OCI-LY7 (cell line): ENCODE measurements at regions not wholly inside any gene's neighbourhood (a gene's known extent, or its start where the extent isn't known, plus 50 kb on each side); places are given as distances from the start of the nearest gene placed in this dataset.

ENCODE experiments used
- BruUV-seq: library from RNA; stranded (reverse); fragments of 400-500 nt; replicated peaks from 2 replicates; lab custom pipeline; 2021; lab: Mats Ljungman, UMichigan
- CTCF ChIA-PET: fragments of 300-600 bp; sonication (Branson Sonifier 250); formaldehyde crosslinking; loops from one replicate; lab custom pipeline; 2022; ENCODE audit warnings: antibody characterized with exemption; ENCODE audit not compliant: unreplicated experiment; lab: Charles Lee
- POLR2A ChIA-PET: fragments of 300-600 bp; sonication (Branson Sonifier 250); formaldehyde crosslinking; loops from one replicate; lab custom pipeline; 2022; ENCODE audit warnings: antibody characterized with exemption; lab: Charles Lee
- DNase-seq: peaks from one replicate; pipeline ENCODE4 v3.0.0-alpha.2; 2015; ENCODE audit warnings: low spot score
- H2AFZ ChIP-seq: fragments of 200-600 bp; sonication (generic), shearing (Covaris generic); 2 replicates; pipeline ENCODE4 v1.6.1; 2014; ENCODE audit warnings: mild to moderate bottlenecking, antibody characterized with exemption, low read length, moderate library complexity
- H3K27ac ChIP-seq: fragments of 200-600 bp; sonication (generic); 2 replicates; pipeline ENCODE4 v1.5.1; 2014; ENCODE audit warnings: mixed run types, low read depth, mild to moderate bottlenecking, moderate library complexity, low read length, inconsistent platforms; ENCODE audit not compliant: poor library complexity, severe bottlenecking
- H3K36me3 ChIP-seq: fragments of 200-600 bp; sonication (generic); 2 replicates; pipeline ENCODE4 v1.6.1; 2014; ENCODE audit warnings: mild to moderate bottlenecking, antibody characterized with exemption, low read length, moderate library complexity, mixed read lengths; ENCODE audit not compliant: insufficient read depth
- H3K4me1 ChIP-seq: fragments of 200-600 bp; sonication (generic); 2 replicates; pipeline ENCODE4 v1.5.1; 2014; ENCODE audit warnings: mild to moderate bottlenecking, low read length; ENCODE audit not compliant: insufficient read depth, poor library complexity, severe bottlenecking
- H3K4me2 ChIP-seq: fragments of 200-600 bp; sonication (generic); 2 replicates; pipeline ENCODE4 v1.6.1; 2014; ENCODE audit warnings: mild to moderate bottlenecking, low read length
- H3K4me3 ChIP-seq: fragments of 200-600 bp; sonication (generic); 2 replicates; pipeline ENCODE4 v1.5.1; 2014; ENCODE audit warnings: mild to moderate bottlenecking, low read depth, low read length; ENCODE audit not compliant: poor library complexity, severe bottlenecking
- H3K79me2 ChIP-seq: fragments of 200-600 bp; sonication (generic); 2 replicates; pipeline ENCODE4 v1.6.1; 2016; ENCODE audit warnings: low read depth, mild to moderate bottlenecking, low read length, moderate library complexity, mixed read lengths; ENCODE audit not compliant: insufficient read depth
- H3K9me2 ChIP-seq: fragments of 200-600 bp; sonication (generic); 2 replicates; pipeline ENCODE4 v1.6.1; 2016; ENCODE audit warnings: mild to moderate bottlenecking, low read length, mixed read lengths; ENCODE audit not compliant: insufficient read depth
- H3K9me3 ChIP-seq: fragments of 200-600 bp; sonication (generic); 2 replicates; pipeline ENCODE4 v1.6.1; 2014; ENCODE audit warnings: mild to moderate bottlenecking, mixed run types, low read length, mixed read lengths
- H4K20me1 ChIP-seq: fragments of 200-600 bp; sonication (generic); 2 replicates; pipeline ENCODE4 v1.6.1; 2014; ENCODE audit warnings: mild to moderate bottlenecking, antibody characterized with exemption, low read length, moderate library complexity, mixed read lengths; ENCODE audit not compliant: insufficient read depth
- EZH2phosphoT487 ChIP-seq: fragments of 200-600 bp; sonication (generic); IDR thresholded peaks from 2 replicates; pipeline ENCODE4 v1.6.1; 2018; ENCODE audit warnings: low read depth, borderline replicate concordance, mild to moderate bottlenecking, mixed run types, antibody characterized with exemption, low read length, moderate library complexity, mixed read lengths
- intact Hi-C: fragments of 100-400 bp; cut with micrococcal nuclease; formaldehyde crosslinking; loops from one replicate; pipeline ENCODE4 v1.10.0; 2022; ENCODE audit not compliant: unreplicated experiment
- TF ChIP-seq, protein P1 (sequence below): fragments of 200-600 bp; sonication (generic); conservative IDR thresholded peaks from 2 replicates; pipeline ENCODE4 v1.5.1; 2014; ENCODE audit warnings: mild to moderate bottlenecking, antibody characterized with exemption, low read length, moderate library complexity, mixed read lengths

DNA sequence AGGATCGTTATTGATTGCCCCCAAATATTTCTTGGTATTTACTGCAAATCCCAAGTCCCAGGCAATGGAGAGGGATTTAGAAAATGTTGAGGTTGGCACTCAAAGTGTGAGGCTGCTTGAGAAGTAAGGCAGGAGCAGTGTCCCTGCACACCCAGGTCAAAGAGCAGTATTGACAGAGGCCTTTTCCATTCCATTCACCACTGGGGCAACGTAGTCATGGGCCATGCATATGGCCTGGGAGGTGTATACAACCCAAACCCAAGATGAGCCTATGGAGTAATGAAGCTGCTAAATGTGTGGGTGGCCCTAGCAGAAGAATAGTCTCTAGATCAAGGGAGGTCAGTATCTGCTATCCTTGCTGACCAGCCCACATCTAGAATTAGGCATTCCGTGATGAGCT lies 245.6 kb downstream of the FOXD2 start:
- Histone ChIP-seq H3K4me3 (no peak overlapping the region), H3K4me2 (no peak overlapping the region), H4K20me1 (no peaks in the 10 kb centered on the region), H3K4me1 (no peaks in the 10 kb centered on the region), H2AFZ (no peak overlapping the region), H3K79me2 (no peaks in the 10 kb centered on the region), H3K27ac (no peak overlapping the region), H3K36me3 (no peaks in the 10 kb centered on the region), H3K9me3 (no peaks in the 10 kb centered on the region), H3K9me2 (no peaks in the 10 kb centered on the region)
- no TSS peak for BruUV-seq
- TF ChIP-seq, protein P1, sequence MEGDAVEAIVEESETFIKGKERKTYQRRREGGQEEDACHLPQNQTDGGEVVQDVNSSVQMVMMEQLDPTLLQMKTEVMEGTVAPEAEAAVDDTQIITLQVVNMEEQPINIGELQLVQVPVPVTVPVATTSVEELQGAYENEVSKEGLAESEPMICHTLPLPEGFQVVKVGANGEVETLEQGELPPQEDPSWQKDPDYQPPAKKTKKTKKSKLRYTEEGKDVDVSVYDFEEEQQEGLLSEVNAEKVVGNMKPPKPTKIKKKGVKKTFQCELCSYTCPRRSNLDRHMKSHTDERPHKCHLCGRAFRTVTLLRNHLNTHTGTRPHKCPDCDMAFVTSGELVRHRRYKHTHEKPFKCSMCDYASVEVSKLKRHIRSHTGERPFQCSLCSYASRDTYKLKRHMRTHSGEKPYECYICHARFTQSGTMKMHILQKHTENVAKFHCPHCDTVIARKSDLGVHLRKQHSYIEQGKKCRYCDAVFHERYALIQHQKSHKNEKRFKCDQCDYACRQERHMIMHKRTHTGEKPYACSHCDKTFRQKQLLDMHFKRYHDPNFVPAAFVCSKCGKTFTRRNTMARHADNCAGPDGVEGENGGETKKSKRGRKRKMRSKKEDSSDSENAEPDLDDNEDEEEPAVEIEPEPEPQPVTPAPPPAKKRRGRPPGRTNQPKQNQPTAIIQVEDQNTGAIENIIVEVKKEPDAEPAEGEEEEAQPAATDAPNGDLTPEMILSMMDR: no peak
- no peak for TF ChIP-seq EZH2phosphoT487
- no peak for DNase-seq
- POLR2A ChIA-PET: no interaction called here
- CTCF ChIA-PET: no interaction called here
- intact Hi-C loops: no loop called here

DNA sequence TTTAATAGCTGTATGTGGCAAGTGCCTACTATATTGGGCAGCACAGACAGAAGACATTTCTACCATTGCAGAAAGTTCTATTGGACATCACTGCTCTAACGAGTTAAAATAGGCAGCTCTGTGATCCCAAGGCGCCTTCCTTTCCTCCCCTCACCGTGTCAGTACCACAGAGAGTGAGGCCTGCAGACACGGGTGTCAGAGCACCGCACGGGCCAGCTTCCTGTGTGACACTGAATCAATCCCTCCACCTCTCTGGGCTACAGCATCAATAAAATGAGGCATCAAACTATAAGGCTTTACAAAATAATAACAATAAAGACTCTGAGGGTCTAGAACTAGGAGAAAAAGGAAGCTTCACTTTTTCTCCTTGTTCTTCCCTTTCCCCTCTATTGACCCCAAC lies 246.7 kb downstream of the FOXD2 start:
- CTCF ChIA-PET: no interaction called here
- H3K4me2 ChIP-seq: no peak overlapping the region

More for the DNA sequence above, 246.7 kb downstream of the FOXD2 start:
- H3K4me1 ChIP-seq: no peaks in the 10 kb centered on the region
- no TSS peak for BruUV-seq
- H3K27ac ChIP-seq: no peak overlapping the region
- DNase-seq: no peak
- H3K9me2 ChIP-seq: no peaks in the 10 kb centered on the region
- no peaks in the 10 kb centered on the region for H4K20me1 ChIP-seq
- H2AFZ ChIP-seq: no peak overlapping the region
- TF ChIP-seq, protein P1: no peak
- no peak for TF ChIP-seq EZH2phosphoT487
- H3K79me2 ChIP-seq: no peaks in the 10 kb centered on the region
- no peak overlapping the region for H3K4me3 ChIP-seq
- no peaks in the 10 kb centered on the region for H3K9me3 ChIP-seq
- H3K36me3 ChIP-seq: no peaks in the 10 kb centered on the region
- intact Hi-C loops: no loop called here
- POLR2A ChIA-PET: no interaction called here
